Body of pancreas (tissue), 4 donors: ENCODE measurements at regions not wholly inside any gene's neighbourhood (a gene's known extent, or its start where the extent isn't known, plus 50 kb on each side); places are given as distances from the start of the nearest gene placed in this dataset.

Experiments
- CTCF ChIP-seq, 7 experiments: fragments of 450-650 bp in 4 of 7; fragments of 200-600 bp in 3 of 7; sonication (generic) in 3 of 7; IDR thresholded peaks; one replicate each; pipeline ENCODE4 v1.5.1; 2016 to 2019; ENCODE audit warnings: antibody characterized with exemption in 7 of 7
- POLR2A ChIP-seq, 3 donors: fragments of 450-650 bp; IDR thresholded peaks; one replicate each; pipeline ENCODE4 v1.6.1; 2016; ENCODE audit warnings: antibody characterized with exemption in 3 of 3, mild to moderate bottlenecking in 2 of 3

- TF ChIP-seq CTCF (IDR thresholded peaks at IDR 0.05) (no peak), POLR2A (IDR thresholded peaks at IDR 0.05) (no peak)
Measured at GRCh38 chr11:104291646-104292045, 127.7 kb upstream of the PDGFD start.
